Lower lobe of right lung (tissue), 2 donors: ENCODE measurements at regions not wholly inside any gene's neighbourhood (a gene's known extent, or its start where the extent isn't known, plus 50 kb on each side); places are given as distances from the start of the nearest gene placed in this dataset.

Source experiments
- ATAC-seq, 2 donors: fragments of 200-7000 bp; cut with Tn5 transposase; one replicate each; pipeline ENCODE4 v1.9.1; 2020 to 2022; ENCODE audit warnings: mild to moderate bottlenecking in 2 of 2, moderate library complexity in 2 of 2
- DNase-seq: peaks from one replicate; pipeline ENCODE4 v3.0.0-alpha.2; 2020
- H3K27ac ChIP-seq: fragments of 200-600 bp; one replicate; pipeline ENCODE4 v1.8.0; 2022
- H3K27me3 ChIP-seq: fragments of 200-600 bp; one replicate; pipeline ENCODE4 v1.8.0; 2022; ENCODE audit warnings: low read depth
- H3K36me3 ChIP-seq: fragments of 200-600 bp; one replicate; pipeline ENCODE4 v1.8.0; 2022; ENCODE audit warnings: mild to moderate bottlenecking
- H3K4me1 ChIP-seq: fragments of 200-600 bp; one replicate; pipeline ENCODE4 v1.8.0; 2022
- H3K4me3 ChIP-seq: fragments of 200-600 bp; one replicate; pipeline ENCODE4 v1.8.0; 2022; ENCODE audit warnings: mild to moderate bottlenecking
- H3K9me3 ChIP-seq: fragments of 200-600 bp; one replicate; pipeline ENCODE4 v1.8.0; 2022
- intact Hi-C: fragments of 100-400 bp; cut with DNase I; formaldehyde crosslinking; loops from one replicate; pipeline ENCODE4 v1.11.0; 2022
- TF ChIP-seq, protein P1 (sequence below): fragments of 200-600 bp; IDR thresholded peaks from one replicate; pipeline ENCODE4 v1.8.0; 2022; ENCODE audit warnings: antibody characterized with exemption, mild to moderate bottlenecking
- donor health status: DM: no; HTN: yes; CAD: no; lungs with severe emphysema.

DNA sequence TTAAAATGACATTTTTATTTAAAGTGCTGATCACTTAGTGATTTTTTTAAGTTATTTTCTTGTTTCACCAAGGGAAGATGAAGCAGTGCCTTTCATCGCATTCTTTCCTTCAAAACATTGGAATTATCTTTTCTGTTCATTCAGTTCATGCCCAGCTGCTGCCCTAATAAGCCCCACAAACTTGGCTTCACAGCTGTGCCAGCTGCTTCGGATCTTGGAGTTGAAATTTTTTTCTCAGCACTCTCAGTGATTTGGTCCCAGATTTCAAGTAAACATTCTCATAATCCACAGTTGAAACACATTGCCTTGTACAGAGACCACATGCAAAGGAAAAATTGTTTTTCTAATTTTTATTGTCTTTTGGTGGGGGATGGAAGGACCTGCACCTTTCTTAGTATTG lies 353.3 kb upstream of the LRP1B start:
- no peak overlapping the region for H3K4me3 ChIP-seq
- H3K4me1 ChIP-seq: no peaks in the 10 kb centered on the region
- intact Hi-C loops: no loop called here
- H3K27me3 ChIP-seq: no peaks in the 10 kb centered on the region
- no peaks in the 10 kb centered on the region for H3K9me3 ChIP-seq
- no peak overlapping the region for H3K27ac ChIP-seq
- H3K36me3 ChIP-seq: no peaks in the 10 kb centered on the region
- TF ChIP-seq, protein P1, sequence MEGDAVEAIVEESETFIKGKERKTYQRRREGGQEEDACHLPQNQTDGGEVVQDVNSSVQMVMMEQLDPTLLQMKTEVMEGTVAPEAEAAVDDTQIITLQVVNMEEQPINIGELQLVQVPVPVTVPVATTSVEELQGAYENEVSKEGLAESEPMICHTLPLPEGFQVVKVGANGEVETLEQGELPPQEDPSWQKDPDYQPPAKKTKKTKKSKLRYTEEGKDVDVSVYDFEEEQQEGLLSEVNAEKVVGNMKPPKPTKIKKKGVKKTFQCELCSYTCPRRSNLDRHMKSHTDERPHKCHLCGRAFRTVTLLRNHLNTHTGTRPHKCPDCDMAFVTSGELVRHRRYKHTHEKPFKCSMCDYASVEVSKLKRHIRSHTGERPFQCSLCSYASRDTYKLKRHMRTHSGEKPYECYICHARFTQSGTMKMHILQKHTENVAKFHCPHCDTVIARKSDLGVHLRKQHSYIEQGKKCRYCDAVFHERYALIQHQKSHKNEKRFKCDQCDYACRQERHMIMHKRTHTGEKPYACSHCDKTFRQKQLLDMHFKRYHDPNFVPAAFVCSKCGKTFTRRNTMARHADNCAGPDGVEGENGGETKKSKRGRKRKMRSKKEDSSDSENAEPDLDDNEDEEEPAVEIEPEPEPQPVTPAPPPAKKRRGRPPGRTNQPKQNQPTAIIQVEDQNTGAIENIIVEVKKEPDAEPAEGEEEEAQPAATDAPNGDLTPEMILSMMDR: no peak
- no peak for DNase-seq
- ATAC-seq: no peak

DNA sequence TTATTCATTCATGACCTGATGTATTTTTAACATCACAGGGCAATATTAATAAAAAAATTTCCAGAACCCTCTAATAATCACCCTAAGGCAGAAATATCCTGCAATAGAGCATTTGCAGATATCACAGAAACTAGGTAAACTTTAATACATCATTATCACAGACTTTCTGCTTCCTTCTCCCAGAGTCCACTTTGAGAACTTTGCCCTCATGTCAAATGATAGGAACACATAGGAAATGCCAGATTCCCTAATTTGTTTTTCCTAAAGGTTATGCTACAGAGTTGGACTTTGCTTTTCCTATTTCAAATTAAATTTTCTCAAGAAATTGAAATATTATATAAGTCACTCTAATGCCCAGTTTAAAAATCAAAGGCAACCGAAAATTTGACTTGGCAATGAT lies 352.8 kb upstream of the LRP1B start:
- Histone ChIP-seq H3K36me3 (no peaks in the 10 kb centered on the region), H3K9me3 (no peaks in the 10 kb centered on the region), H3K4me1 (no peaks in the 10 kb centered on the region), H3K27me3 (no peaks in the 10 kb centered on the region), H3K4me3 (no peak overlapping the region), H3K27ac (no peak overlapping the region)
- intact Hi-C loops: no loop called here
- no peak for ATAC-seq
- TF ChIP-seq, protein P1: no peak
- DNase-seq: no peak

DNA sequence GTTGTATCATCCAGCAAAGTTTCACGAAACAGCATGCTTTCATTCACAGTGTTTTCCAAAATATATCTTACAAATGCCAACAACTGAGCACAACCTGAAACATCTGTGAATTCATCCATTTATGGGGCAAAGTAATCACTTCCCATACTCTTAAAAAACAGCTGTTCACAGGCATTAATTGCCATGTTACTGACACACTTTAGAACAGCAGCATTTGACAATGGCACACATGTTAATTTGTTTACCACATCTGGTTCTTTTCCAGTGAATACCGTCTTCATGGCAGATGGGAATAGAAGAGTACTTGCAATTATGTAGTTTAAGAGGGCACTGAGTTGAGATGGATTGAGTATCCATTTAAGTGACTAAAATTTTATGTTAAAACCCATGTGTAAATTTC lies 347.4 kb upstream of the LRP1B start:
- Histone ChIP-seq H3K27ac (no peak overlapping the region), H3K36me3 (no peaks in the 10 kb centered on the region), H3K4me3 (no peak overlapping the region), H3K9me3 (no peaks in the 10 kb centered on the region), H3K4me1 (no peaks in the 10 kb centered on the region), H3K27me3 (no peaks in the 10 kb centered on the region)
- intact Hi-C loops: no loop called here
- no peak for ATAC-seq
- DNase-seq: no peak
- TF ChIP-seq, protein P1: no peak

- TF ChIP-seq, protein P1: no peak
- no peak for DNase-seq
- Histone ChIP-seq H3K4me1 (no peaks in the 10 kb centered on the region), H3K27me3 (no peaks in the 10 kb centered on the region), H3K4me3 (no peak overlapping the region), H3K27ac (no peak overlapping the region), H3K36me3 (no peaks in the 10 kb centered on the region), H3K9me3 (no peaks in the 10 kb centered on the region)
- intact Hi-C loops: no loop called here
- no peak for ATAC-seq
These were observed 341.6 kb upstream of the LRP1B start for GRCh38 chr2:142472382-142472781.

DNA sequence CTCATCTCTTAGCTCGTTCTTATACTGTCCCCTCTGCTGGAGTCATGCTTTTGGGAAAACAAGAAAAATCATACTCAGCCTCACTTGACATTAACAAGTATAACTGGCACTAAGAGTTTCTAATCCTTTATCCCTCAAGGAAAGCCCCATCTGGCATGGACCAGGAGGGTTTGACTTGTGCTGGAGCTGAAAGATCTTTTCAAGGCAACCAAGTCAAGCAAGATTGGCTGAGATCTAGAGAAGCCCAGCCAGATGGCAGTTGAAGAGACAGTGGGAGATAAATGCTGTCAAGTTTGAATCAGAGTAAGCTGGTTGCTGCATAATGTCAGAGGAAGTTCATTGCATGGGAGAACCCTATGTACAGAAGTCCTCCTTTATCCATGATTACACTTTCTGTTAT lies 336.5 kb upstream of the LRP1B start:
- Histone ChIP-seq H3K9me3 (no peaks in the 10 kb centered on the region), H3K27me3 (no peaks in the 10 kb centered on the region), H3K36me3 (no peaks in the 10 kb centered on the region), H3K27ac (no peak overlapping the region), H3K4me3 (no peak overlapping the region), H3K4me1 (no peaks in the 10 kb centered on the region)
- ATAC-seq: no peak
- TF ChIP-seq, protein P1: no peak
- intact Hi-C loops: no loop called here
- no peak for DNase-seq

DNA sequence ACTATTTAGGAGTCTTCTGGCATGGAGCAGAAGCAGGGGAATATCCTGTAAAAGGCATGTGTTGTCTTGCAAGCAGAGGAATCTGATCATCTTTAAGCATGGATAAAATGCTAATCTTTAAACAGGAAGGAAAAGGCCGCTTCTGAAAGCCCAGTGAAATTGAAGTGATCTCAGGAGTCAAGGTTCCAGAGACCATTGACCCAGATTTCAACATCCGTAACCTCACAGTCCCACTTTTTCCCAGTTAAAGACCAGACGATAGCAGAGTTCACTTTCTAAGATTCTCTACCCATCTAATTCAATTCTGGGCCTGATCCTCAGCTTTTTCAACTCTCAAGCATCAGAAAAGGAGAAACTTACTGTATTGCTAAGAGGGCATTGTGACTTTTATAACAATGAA lies 332.2 kb upstream of the LRP1B start:
- Histone ChIP-seq H3K9me3 (no peaks in the 10 kb centered on the region), H3K4me3 (no peak overlapping the region), H3K27ac (no peak overlapping the region), H3K27me3 (no peaks in the 10 kb centered on the region), H3K4me1 (no peaks in the 10 kb centered on the region), H3K36me3 (no peaks in the 10 kb centered on the region)
- ATAC-seq (no peak), DNase-seq (no peak)
- TF ChIP-seq, protein P1: no peak
- intact Hi-C loops: no loop called here
